Calu3 (cell line): ENCODE measurements at regions not wholly inside any gene's neighbourhood (a gene's known extent, or its start where the extent isn't known, plus 50 kb on each side); places are given as distances from the start of the nearest gene placed in this dataset.

Experiments used
- BruUV-seq: library from RNA; stranded (reverse); fragments of 400-500 nt; replicated peaks from 2 replicates; lab custom pipeline; 2021; lab: Mats Ljungman, UMichigan
- CTCF ChIA-PET: fragments of 300-600 bp; sonication (Branson Sonifier 250); formaldehyde crosslinking; loops from one replicate; lab custom pipeline; 2022; ENCODE audit warnings: antibody characterized with exemption; lab: Charles Lee
- DNase-seq: peaks from one replicate; pipeline ENCODE4 v3.0.0; 2022
- H3K27ac Mint-ChIP-seq: one replicate; pipeline ENCODE4 v1.8.0; 2022; ENCODE audit warnings: mixed read lengths; ENCODE audit not compliant: unreplicated experiment
- H3K27me3 Mint-ChIP-seq: one replicate; pipeline ENCODE4 v1.8.0; 2022; ENCODE audit warnings: mixed read lengths; ENCODE audit not compliant: unreplicated experiment
- H3K36me3 Mint-ChIP-seq: one replicate; pipeline ENCODE4 v1.8.0; 2022; ENCODE audit warnings: mild to moderate bottlenecking, moderate library complexity, mixed read lengths; ENCODE audit not compliant: insufficient read depth, unreplicated experiment
- H3K4me1 Mint-ChIP-seq: one replicate; pipeline ENCODE4 v1.8.0; 2022; ENCODE audit warnings: mild to moderate bottlenecking, low read depth, mixed read lengths; ENCODE audit not compliant: unreplicated experiment
- H3K4me3 Mint-ChIP-seq: one replicate; pipeline ENCODE4 v1.8.0; 2022; ENCODE audit warnings: mild to moderate bottlenecking, low read depth, moderate library complexity, mixed read lengths; ENCODE audit not compliant: unreplicated experiment
- H3K9me3 Mint-ChIP-seq: one replicate; pipeline ENCODE4 v1.8.0; 2022; ENCODE audit warnings: low read depth, mixed read lengths; ENCODE audit not compliant: unreplicated experiment
- intact Hi-C: fragments of 100-400 bp; cut with micrococcal nuclease; formaldehyde crosslinking; loops from one replicate; pipeline ENCODE4 v1.10.0; 2022; ENCODE audit not compliant: unreplicated experiment
- TF ChIP-seq, protein P1 (sequence below): fragments of 200-600 bp; IDR thresholded peaks from one replicate; pipeline ENCODE4 v1.8.0; 2022; ENCODE audit warnings: antibody characterized with exemption; ENCODE audit not compliant: unreplicated experiment

DNA sequence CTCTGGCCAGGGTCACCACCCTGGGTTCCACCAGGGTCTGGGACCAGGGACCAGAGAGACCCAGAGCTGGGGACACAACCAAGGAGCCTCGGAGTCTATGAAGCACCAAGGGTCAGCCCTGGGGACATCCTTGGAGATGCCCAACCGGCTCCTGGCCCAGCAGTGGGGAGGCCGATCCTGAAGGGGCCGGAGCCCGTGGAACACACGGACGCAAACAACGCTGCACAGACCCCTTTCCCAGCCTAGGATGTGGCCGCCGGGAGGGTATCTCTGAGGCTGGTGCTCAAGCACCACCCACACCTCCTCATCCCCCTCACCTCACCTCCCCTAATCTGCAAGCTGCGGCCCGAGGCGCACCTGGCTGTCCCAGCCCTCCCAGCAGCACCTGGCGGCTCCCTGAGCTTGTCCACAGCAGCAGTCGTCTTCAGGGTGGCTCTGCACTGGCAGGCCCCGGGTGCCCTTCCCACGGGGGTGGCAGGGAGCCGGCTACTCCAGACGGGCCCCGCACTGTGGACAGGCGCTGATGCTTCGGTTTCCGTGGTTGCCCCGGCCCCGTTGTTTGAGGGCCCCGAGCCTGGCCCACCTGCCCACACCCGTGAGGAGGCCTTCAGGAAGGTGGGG is 146.8 kb upstream of the C14orf180 start:
- TF ChIP-seq, protein P1, sequence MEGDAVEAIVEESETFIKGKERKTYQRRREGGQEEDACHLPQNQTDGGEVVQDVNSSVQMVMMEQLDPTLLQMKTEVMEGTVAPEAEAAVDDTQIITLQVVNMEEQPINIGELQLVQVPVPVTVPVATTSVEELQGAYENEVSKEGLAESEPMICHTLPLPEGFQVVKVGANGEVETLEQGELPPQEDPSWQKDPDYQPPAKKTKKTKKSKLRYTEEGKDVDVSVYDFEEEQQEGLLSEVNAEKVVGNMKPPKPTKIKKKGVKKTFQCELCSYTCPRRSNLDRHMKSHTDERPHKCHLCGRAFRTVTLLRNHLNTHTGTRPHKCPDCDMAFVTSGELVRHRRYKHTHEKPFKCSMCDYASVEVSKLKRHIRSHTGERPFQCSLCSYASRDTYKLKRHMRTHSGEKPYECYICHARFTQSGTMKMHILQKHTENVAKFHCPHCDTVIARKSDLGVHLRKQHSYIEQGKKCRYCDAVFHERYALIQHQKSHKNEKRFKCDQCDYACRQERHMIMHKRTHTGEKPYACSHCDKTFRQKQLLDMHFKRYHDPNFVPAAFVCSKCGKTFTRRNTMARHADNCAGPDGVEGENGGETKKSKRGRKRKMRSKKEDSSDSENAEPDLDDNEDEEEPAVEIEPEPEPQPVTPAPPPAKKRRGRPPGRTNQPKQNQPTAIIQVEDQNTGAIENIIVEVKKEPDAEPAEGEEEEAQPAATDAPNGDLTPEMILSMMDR = no peak
- DNase-seq = no peak
- H3K4me3 Mint-ChIP-seq = no peak overlapping the region
- H3K9me3 Mint-ChIP-seq = no peaks in the 10 kb centered on the region
- peaks cover 6% of the 10 kb centered on the region for H3K4me1 Mint-ChIP-seq
- H3K27me3 Mint-ChIP-seq = peaks cover 37% of the 10 kb centered on the region
- BruUV-seq = no TSS peak
- intact Hi-C loops = no loop called here
- CTCF ChIA-PET = interaction anchor here (0.6 kb wide), 1 partner anchor 170 kb away, joined by 6 read pairs; no protein-coding TSS in a partner anchor
- H3K27ac Mint-ChIP-seq = no peak overlapping the region
- H3K36me3 Mint-ChIP-seq = peaks cover 8% of the 10 kb centered on the region

DNA sequence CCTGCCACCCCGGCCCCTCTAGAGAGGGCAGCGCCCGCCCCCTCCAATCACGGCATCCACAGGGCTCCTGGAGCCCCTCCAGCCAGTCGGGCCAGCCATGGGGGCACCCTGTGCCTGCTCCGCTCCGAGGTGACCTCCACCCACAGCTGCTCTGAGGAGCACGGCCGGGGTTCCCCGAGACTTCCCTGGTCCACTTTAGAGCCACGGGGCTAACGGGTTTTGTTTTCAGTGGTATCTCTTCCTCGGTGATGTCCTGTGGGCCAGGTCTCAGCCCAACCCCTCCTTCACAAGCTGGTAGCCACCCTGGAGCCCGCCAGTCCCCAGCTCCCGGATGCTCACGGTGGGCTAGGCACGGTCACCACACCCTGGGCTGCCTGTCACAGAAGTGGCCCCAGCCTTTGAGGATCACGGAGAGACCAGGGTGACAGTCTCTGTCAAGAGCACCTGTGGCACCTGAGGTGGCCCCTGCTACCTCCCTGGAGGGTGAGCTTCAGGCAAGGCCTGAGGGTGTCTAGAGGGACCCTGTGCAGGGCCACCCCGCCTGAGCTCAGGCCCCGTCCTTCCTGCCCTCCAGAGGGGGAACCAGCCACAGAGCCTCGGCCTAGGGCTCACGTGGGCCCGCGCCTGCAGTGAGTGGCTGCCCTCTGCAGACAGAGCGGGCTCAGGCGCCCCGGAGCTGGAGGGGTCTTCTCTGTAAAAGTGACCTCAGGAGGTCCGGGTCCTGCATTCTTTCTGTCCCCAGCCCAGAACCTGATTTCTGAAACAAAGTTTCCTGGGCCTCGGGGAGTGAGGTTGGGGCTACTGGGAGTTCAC is 146.0 kb upstream of the C14orf180 start:
- H3K9me3 Mint-ChIP-seq = no peaks in the 10 kb centered on the region

DNA sequence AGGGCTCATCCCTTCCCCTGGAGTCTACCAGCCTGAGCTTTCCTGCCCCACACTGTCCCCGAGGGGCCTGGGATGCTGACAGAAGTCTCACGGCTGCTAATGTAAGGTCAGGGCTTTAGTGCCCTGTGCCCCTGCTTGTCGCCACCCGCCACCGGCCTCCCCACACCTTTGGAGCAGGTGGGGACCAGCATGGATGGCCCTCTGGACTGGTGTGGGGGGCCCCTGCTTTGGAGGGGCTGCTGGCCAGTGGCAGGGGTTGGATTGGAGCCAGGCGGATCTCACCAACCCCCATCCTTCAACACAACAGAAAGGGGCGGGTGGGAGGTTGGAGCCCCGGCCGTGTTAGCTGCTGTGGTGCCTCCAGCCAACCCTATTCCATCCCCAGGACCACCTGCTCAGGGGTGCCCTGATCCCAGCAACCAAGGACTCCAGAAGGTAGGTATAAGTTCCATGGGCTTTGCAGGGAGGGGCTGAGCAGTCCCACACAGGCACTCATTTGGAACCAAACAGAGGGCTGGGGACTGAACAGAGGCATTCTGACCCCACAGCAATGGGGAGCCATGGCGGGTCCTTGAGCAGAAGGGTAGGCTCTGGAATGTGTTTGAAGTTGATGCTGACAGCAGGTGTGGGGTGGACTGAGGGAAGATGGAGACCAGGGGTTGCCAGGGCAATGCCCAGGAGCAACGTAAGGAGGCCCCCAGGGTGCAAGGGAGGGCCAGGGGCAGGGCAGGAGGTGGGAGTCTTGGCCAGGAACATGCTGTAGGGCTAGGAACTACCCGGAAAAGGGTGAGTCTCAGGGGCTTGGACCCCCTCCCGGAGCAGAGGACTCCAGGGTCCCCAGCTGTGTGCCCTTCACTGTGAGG is 145.1 kb upstream of the C14orf180 start:
- Mint-ChIP-seq H3K27me3 (peaks cover 20% of the 10 kb centered on the region), H3K4me1 (peaks cover 9% of the 10 kb centered on the region), H3K4me3 (no peak overlapping the region), H3K27ac (no peak overlapping the region), H3K9me3 (peaks cover 2% of the 10 kb centered on the region), H3K36me3 (peaks cover 8% of the 10 kb centered on the region)
- CTCF ChIA-PET = no interaction called here
- DNase-seq = no peak
- intact Hi-C loops = no loop called here
- TF ChIP-seq, protein P1 = no peak
- no TSS peak for BruUV-seq

More for the DNA sequence above, 146.0 kb upstream of the C14orf180 start:
- Mint-ChIP-seq H3K36me3 (peaks cover 8% of the 10 kb centered on the region), H3K4me1 (peaks cover 9% of the 10 kb centered on the region), H3K4me3 (no peak overlapping the region), H3K27ac (no peak overlapping the region), H3K27me3 (peaks cover 28% of the 10 kb centered on the region)
- BruUV-seq = no TSS peak
- intact Hi-C loops = no loop called here
- no peak for DNase-seq
- TF ChIP-seq, protein P1 = no peak
- CTCF ChIA-PET = no interaction called here
